ENCODE measurements at regions not wholly inside any gene's neighbourhood (a gene's known extent, or its start where the extent isn't known, plus 50 kb on each side); places are given as distances from the start of the nearest gene placed in this dataset.
"Not testable (repeated sequence)": the region's sequence is repeated elsewhere in the genome, so short reads cannot be mapped to it uniquely, and the experiment has no call there.

DNA sequence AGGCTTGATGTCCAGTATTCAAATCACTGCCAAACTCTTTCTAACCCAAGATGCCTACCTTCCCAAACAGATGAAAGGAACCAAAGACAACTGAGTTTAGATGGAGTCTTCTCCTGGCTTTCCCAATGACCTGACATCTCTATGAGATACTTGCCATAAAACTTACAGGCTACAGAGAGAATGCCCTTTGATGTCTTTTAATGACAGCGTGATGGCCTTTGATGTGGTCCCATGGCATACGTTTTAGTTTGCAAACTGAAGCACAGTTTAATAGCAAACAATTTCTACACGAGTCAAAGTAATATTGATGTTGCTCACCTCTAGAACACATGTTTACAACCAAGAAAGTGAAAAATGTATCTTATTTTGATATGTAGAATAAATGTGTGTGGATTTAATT is 73.2 kb downstream of the ZIC4 start:
- WGBS (ENCODE audit: insufficient coverage), result 90% methylated on average over 2 of the region's 3 CpGs
- POLR2A ChIA-PET, result no interaction called here

GRCh38 chr3:147328711-147329110 is 77.6 kb downstream of the ZIC4 start:
- ChIA-PET CTCF (no interaction called here), POLR2A (no interaction called here)
- Histone ChIP-seq H3K27ac (ENCODE audit: insufficient read depth in 1 of 2, low read depth in 1 of 2, low read length in 2 of 2, poor library complexity in 1 of 2, severe bottlenecking in 2 of 2) (no peak overlapping the region), H3K4me1 (ENCODE audit: control extremely low read depth in 1 of 4, control insufficient read depth in 4 of 4, insufficient read depth in 4 of 4, low read length in 3 of 4) (no peaks in the 10 kb centered on the region), H3K36me3 (ENCODE audit: control insufficient read depth in 4 of 4, insufficient read depth in 4 of 4, low read length in 3 of 4) (no peaks in the 10 kb centered on the region), H3K27me3 (replicated peaks in 2 of 5; ENCODE audit: control insufficient read depth in 4 of 5, insufficient read depth in 5 of 5, low read length in 4 of 5) (no peaks in the 10 kb centered on the region), H3K4me3 (ENCODE audit: control insufficient read depth in 1 of 7, extremely low read depth in 1 of 7, insufficient read depth in 4 of 7, low read depth in 2 of 7, low read length in 6 of 7) (no peak overlapping the region), H3K9me3 (ENCODE audit: control extremely low read depth in 1 of 5, control insufficient read depth in 4 of 5, insufficient read depth in 2 of 5, low read depth in 1 of 5, low read length in 4 of 5) (no peaks in the 10 kb centered on the region)
- no CpG with 5 or more reads among the region's 2 CpGs for WGBS (ENCODE audit: insufficient coverage)
- no peak for DNase-seq

More for the DNA sequence above, 73.2 kb downstream of the ZIC4 start:
- no peak for DNase-seq
- CTCF ChIA-PET, result interaction anchor here (1.1 kb wide), 1 partner anchor 10 kb away, joined by 3 read pairs; no protein-coding TSS in a partner anchor
- Histone ChIP-seq H3K27ac (ENCODE audit: insufficient read depth in 1 of 2, low read depth in 1 of 2, low read length in 2 of 2, poor library complexity in 1 of 2, severe bottlenecking in 2 of 2) (no peak overlapping the region), H3K9me3 (ENCODE audit: control extremely low read depth in 1 of 5, control insufficient read depth in 4 of 5, insufficient read depth in 2 of 5, low read depth in 1 of 5, low read length in 4 of 5) (no peaks in the 10 kb centered on the region), H3K27me3 (replicated peaks in 2 of 5; ENCODE audit: control insufficient read depth in 4 of 5, insufficient read depth in 5 of 5, low read length in 4 of 5) (peaks cover 0 to 10% (median 0%) of the 10 kb centered on the region in 5 experiments), H3K36me3 (ENCODE audit: control insufficient read depth in 4 of 4, insufficient read depth in 4 of 4, low read length in 3 of 4) (no peaks in the 10 kb centered on the region), H3K4me3 (ENCODE audit: control insufficient read depth in 1 of 7, extremely low read depth in 1 of 7, insufficient read depth in 4 of 7, low read depth in 2 of 7, low read length in 6 of 7) (no peak overlapping the region), H3K4me1 (ENCODE audit: control extremely low read depth in 1 of 4, control insufficient read depth in 4 of 4, insufficient read depth in 4 of 4, low read length in 3 of 4) (no peaks in the 10 kb centered on the region)

DNA sequence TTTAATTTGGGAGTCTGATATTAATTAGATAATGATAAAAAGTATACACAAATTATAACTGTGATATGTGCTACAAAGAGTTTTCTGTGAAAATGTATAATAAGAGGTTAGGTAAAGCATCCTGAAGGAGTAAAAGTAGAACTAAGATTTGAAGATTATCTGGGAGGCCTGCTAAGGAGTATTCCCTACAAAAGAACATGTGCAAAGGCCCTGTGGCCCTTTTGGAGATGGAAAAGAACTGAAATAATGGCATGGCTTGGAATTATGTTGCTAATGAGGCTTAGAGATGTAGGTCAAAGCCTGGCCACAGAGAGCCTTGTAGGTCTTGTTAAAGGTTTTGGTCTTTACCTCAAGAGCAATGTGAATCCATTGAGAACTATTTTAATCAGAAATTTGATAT is 82.0 kb downstream of the ZIC4 start:
- Histone ChIP-seq H3K27ac (ENCODE audit: insufficient read depth in 1 of 2, low read depth in 1 of 2, low read length in 2 of 2, poor library complexity in 1 of 2, severe bottlenecking in 2 of 2) (no peak overlapping the region), H3K4me1 (ENCODE audit: control extremely low read depth in 1 of 4, control insufficient read depth in 4 of 4, insufficient read depth in 4 of 4, low read length in 3 of 4) (no peaks in the 10 kb centered on the region), H3K4me3 (ENCODE audit: control insufficient read depth in 1 of 7, extremely low read depth in 1 of 7, insufficient read depth in 4 of 7, low read depth in 2 of 7, low read length in 6 of 7) (no peak overlapping the region), H3K27me3 (replicated peaks in 2 of 5; ENCODE audit: control insufficient read depth in 4 of 5, insufficient read depth in 5 of 5, low read length in 4 of 5) (no peaks in the 10 kb centered on the region), H3K36me3 (ENCODE audit: control insufficient read depth in 4 of 4, insufficient read depth in 4 of 4, low read length in 3 of 4) (no peaks in the 10 kb centered on the region), H3K9me3 (ENCODE audit: control extremely low read depth in 1 of 5, control insufficient read depth in 4 of 5, insufficient read depth in 2 of 5, low read depth in 1 of 5, low read length in 4 of 5) (peaks cover 0 to 1% (median 0%) of the 10 kb centered on the region in 5 experiments)
- ChIA-PET CTCF (no interaction called here), POLR2A (no interaction called here)
- DNase-seq, result no peak

DNA sequence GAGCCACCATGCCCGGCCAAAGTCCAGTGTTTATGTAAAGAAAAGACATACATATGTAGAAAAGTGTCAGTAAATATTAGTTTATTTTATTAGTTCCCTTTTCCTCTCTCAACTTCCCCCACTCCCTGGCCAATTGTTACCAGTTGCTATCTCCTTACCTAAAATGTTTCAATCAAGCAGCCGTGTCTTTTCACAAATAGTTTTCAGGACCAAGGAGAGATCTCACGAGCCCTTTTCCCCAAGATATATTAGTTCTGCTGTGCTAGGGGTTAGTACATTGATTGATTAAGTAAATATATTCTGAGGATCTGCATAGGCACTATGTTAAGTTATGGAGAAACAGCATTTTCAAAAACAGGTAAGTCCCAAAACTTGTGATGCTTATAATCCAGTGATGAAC is 87.4 kb downstream of the ZIC4 start:
- Histone ChIP-seq H3K9me3 (ENCODE audit: control extremely low read depth in 1 of 5, control insufficient read depth in 4 of 5, insufficient read depth in 2 of 5, low read depth in 1 of 5, low read length in 4 of 5) (peaks cover 0 to 1% (median 0%) of the 10 kb centered on the region in 5 experiments), H3K27ac (ENCODE audit: insufficient read depth in 1 of 2, low read depth in 1 of 2, low read length in 2 of 2, poor library complexity in 1 of 2, severe bottlenecking in 2 of 2) (no peak overlapping the region), H3K36me3 (ENCODE audit: control insufficient read depth in 4 of 4, insufficient read depth in 4 of 4, low read length in 3 of 4) (no peaks in the 10 kb centered on the region), H3K4me3 (ENCODE audit: control insufficient read depth in 1 of 7, extremely low read depth in 1 of 7, insufficient read depth in 4 of 7, low read depth in 2 of 7, low read length in 6 of 7) (no peak overlapping the region), H3K4me1 (ENCODE audit: control extremely low read depth in 1 of 4, control insufficient read depth in 4 of 4, insufficient read depth in 4 of 4, low read length in 3 of 4) (no peaks in the 10 kb centered on the region), H3K27me3 (replicated peaks in 2 of 5; ENCODE audit: control insufficient read depth in 4 of 5, insufficient read depth in 5 of 5, low read length in 4 of 5) (no peaks in the 10 kb centered on the region)
- WGBS (ENCODE audit: insufficient coverage), result no CpG with 5 or more reads among the region's 3 CpGs
- DNase-seq, result no peak
- POLR2A ChIA-PET, result no interaction called here
- CTCF ChIA-PET, result no interaction called here

- 76% methylated on average over 6 of the region's 6 CpGs for WGBS (ENCODE audit: insufficient coverage)
- POLR2A ChIA-PET; DNase-seq; H3K4me3 ChIP-seq (ENCODE audit: control insufficient read depth in 1 of 7, extremely low read depth in 1 of 7, insufficient read depth in 4 of 7, low read depth in 2 of 7, low read length in 6 of 7); H3K4me1 ChIP-seq (ENCODE audit: control extremely low read depth in 1 of 4, control insufficient read depth in 4 of 4, insufficient read depth in 4 of 4, low read length in 3 of 4); H3K27ac ChIP-seq (ENCODE audit: insufficient read depth in 1 of 2, low read depth in 1 of 2, low read length in 2 of 2, poor library complexity in 1 of 2, severe bottlenecking in 2 of 2); H3K27me3 ChIP-seq (replicated peaks in 2 of 5; ENCODE audit: control insufficient read depth in 4 of 5, insufficient read depth in 5 of 5, low read length in 4 of 5); CTCF ChIA-PET; H3K36me3 ChIP-seq (ENCODE audit: control insufficient read depth in 4 of 4, insufficient read depth in 4 of 4, low read length in 3 of 4); H3K9me3 ChIP-seq (ENCODE audit: control extremely low read depth in 1 of 5, control insufficient read depth in 4 of 5, insufficient read depth in 2 of 5, low read depth in 1 of 5, low read length in 4 of 5): not testable (repeated sequence)
Measured at GRCh38 chr3:147317080-147317479, 89.3 kb downstream of the ZIC4 start.

DNA sequence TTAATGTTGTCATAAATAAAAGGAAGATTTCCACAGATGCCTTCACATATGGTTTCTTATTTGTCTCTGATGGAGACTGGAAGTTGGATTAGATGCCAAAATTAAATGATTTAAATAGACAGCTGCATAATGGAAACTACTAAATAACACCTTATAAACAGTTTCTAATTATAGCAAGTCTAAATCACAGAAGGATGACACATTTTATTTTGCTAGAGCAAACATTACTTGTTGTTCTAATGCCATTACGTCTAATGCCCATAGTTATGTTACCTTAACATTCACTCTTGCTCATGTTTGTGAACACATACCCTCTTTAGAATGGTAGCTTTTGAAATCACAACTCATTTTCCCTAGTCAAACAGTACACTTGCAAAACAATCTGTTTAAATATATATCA is 92.8 kb downstream of the ZIC4 start:
- CTCF ChIA-PET, result no interaction called here
- no peaks in the 10 kb centered on the region for H3K36me3 ChIP-seq (ENCODE audit: control insufficient read depth in 4 of 4, insufficient read depth in 4 of 4, low read length in 3 of 4)
- H3K9me3 ChIP-seq (ENCODE audit: control extremely low read depth in 1 of 5, control insufficient read depth in 4 of 5, insufficient read depth in 2 of 5, low read depth in 1 of 5, low read length in 4 of 5), result no peaks in the 10 kb centered on the region
- no peaks in the 10 kb centered on the region for H3K27me3 ChIP-seq (replicated peaks in 2 of 5; ENCODE audit: control insufficient read depth in 4 of 5, insufficient read depth in 5 of 5, low read length in 4 of 5)
- WGBS (ENCODE audit: insufficient coverage), result 83% methylated on average over 1 of the region's 1 CpG
- DNase-seq, result no peak
- H3K27ac ChIP-seq (ENCODE audit: insufficient read depth in 1 of 2, low read depth in 1 of 2, low read length in 2 of 2, poor library complexity in 1 of 2, severe bottlenecking in 2 of 2), result no peak overlapping the region
- POLR2A ChIA-PET, result no interaction called here
- H3K4me1 ChIP-seq (ENCODE audit: control extremely low read depth in 1 of 4, control insufficient read depth in 4 of 4, insufficient read depth in 4 of 4, low read length in 3 of 4), result no peaks in the 10 kb centered on the region
- H3K4me3 ChIP-seq (ENCODE audit: control insufficient read depth in 1 of 7, extremely low read depth in 1 of 7, insufficient read depth in 4 of 7, low read depth in 2 of 7, low read length in 6 of 7), result no peak overlapping the region

DNA sequence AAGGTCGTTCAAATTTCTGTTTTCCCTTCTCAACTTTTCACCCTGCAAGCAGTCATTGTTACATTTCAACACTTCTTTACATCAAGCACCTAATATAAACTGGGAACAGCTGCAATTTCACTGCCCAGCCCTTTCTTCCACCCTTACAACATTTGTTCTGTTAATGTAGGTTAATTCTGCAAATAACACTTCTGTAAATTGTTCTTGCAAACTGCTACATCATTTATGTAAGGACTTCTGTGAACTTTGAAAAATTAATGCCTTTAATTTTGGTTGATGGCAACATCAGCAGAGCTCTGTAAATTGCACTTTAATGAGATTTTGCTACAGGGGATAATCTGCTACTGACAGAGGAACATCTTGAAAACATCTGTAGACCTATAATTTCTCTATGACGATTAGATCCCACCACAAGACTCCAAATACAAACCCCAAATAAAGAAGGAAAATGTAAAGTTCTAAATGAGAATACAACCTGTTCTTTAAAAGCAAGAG is 93.5 kb downstream of the ZIC4 start:
- ChIA-PET CTCF (no interaction called here), POLR2A (no interaction called here)
- H3K4me1 ChIP-seq (ENCODE audit: control extremely low read depth in 1 of 4, control insufficient read depth in 4 of 4, insufficient read depth in 4 of 4, low read length in 3 of 4), result no peaks in the 10 kb centered on the region
- H3K27ac ChIP-seq (ENCODE audit: insufficient read depth in 1 of 2, low read depth in 1 of 2, low read length in 2 of 2, poor library complexity in 1 of 2, severe bottlenecking in 2 of 2), result no peak overlapping the region
- DNase-seq, result no peak
- H3K4me3 ChIP-seq (ENCODE audit: control insufficient read depth in 1 of 7, extremely low read depth in 1 of 7, insufficient read depth in 4 of 7, low read depth in 2 of 7, low read length in 6 of 7), result no peak overlapping the region
- no peaks in the 10 kb centered on the region for H3K9me3 ChIP-seq (ENCODE audit: control extremely low read depth in 1 of 5, control insufficient read depth in 4 of 5, insufficient read depth in 2 of 5, low read depth in 1 of 5, low read length in 4 of 5)
- no peaks in the 10 kb centered on the region for H3K36me3 ChIP-seq (ENCODE audit: control insufficient read depth in 4 of 4, insufficient read depth in 4 of 4, low read length in 3 of 4)
- no peaks in the 10 kb centered on the region for H3K27me3 ChIP-seq (replicated peaks in 2 of 5; ENCODE audit: control insufficient read depth in 4 of 5, insufficient read depth in 5 of 5, low read length in 4 of 5)
- 0% methylated on average over 1 of the region's 2 CpGs for WGBS (ENCODE audit: insufficient coverage)

Measured in common myeloid progenitor, CD34-positive (primary cell).